ENCODE measurements at regions not wholly inside any gene's neighbourhood (a gene's known extent, or its start where the extent isn't known, plus 50 kb on each side); places are given as distances from the start of the nearest gene placed in this dataset.
A peak's percentile ranks its signal among the peaks of the same experiment; 100 is the strongest.

GRCh38 chr2:147468963-147469362 is 375.9 kb upstream of the ACVR2A start:
- no peak for DNase-seq (ENCODE audit: low spot score)

DNA sequence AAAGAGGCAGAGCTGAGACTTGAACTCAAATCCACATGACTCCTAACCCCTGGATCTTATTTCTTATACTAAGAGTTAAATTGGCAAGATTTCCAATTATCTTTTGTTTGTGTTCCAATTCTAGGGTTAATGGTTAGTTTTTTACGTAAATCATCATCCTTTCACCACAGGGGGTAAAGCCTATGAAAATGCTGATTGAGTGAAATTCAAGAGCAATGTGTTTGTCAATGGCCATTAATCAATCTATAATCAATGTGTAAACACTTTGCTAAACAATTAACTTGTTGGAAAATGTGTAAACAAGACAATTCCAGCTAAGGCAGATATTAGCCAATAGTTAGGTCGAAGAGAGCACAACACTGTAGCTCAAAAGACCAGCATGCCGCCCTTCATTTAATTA is 376.5 kb upstream of the ACVR2A start:
- no peak for DNase-seq (ENCODE audit: low spot score)

DNA sequence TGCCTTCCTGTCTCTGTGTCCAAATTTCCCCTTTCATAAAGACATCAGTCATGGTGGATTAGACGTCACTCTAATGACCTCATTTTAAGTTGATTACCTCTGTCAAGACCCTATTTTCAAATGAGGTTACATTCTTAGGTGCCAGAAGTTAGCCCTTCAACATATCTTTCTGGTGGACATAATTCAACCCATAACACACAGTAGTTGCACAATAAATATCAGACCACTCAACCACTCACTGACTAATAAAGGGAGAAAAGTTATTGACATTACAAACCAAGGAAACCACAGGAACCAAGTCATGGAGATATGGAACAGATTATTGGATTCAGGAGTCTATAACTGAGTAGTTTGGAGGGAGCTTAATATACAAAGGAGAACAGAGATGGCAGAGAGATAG is 377.4 kb upstream of the ACVR2A start:
- DNase-seq (ENCODE audit: low spot score) = no peak

DNA sequence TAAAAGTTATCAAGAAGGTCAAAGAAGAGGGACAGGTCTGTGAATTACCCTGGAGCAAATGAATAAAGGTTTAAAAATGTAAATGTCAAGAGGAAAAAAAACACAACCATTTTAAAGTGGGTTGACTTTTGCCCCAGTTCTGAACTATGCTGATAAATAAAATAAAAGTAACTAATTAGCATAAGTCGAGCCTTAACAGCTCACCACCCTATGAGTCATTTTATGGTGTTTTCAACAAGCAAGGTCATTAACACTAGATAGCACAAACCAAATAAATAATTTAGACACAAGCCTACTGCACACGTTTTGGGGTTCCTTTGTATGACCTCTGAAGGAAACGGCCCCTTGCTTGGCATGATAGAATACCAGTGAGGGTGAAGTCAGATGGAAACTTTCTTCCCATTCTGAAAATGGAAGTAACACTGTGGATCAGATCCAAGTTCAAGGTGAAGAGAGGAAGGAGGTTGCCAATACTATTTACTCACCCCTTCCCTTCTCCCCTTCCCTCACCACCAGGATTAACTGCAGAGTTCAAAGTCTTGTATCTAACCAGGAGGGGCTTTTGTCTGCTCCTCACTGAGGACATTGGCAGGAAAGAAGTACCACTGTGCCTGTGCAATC is 380.0 kb upstream of the ACVR2A start:
- DNase-seq (ENCODE audit: low spot score) = no peak

- DNase-seq (ENCODE audit: low spot score) = no peak
Observed at GRCh38 chr2:147463881-147464520, 380.8 kb upstream of the ACVR2A start.

- DNase-seq (ENCODE audit: low spot score) = peak; percentile 10
Observed at GRCh38 chr2:147460155-147460554, 384.7 kb upstream of the ACVR2A start.

GRCh38 chr2:147456779-147457178 is 388.1 kb upstream of the ACVR2A start:
- DNase-seq (ENCODE audit: low spot score) = no peak

DNA sequence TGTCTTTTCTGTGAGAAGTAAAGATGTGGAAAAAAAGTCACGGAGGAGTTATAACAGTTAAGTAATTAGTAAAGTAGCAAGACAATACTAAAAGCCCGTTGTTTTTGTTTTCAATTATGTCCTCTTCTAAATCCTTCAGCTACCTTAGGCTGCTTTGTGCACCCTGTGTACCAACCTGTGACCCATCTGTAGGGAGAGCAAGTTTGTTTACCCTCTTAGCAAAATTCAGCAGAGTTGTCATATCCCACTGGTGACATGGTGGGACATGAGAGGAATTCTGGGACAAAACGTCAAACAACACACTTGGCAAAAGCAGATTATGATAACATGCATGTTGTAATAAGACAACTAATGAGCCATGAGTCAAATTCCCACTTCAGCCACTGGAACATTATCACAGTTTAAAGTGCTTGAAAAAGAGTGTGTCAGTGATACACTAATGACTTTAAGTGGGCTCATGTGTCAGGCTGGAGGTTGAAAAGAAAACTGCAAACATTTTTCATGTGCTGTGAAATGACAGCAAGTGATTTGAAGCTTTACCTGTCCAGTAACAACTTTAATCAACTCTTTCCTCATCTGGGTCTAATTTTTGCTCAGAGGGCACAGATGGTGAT is 392.8 kb upstream of the ACVR2A start:
- no peak for DNase-seq (ENCODE audit: low spot score)

DNA sequence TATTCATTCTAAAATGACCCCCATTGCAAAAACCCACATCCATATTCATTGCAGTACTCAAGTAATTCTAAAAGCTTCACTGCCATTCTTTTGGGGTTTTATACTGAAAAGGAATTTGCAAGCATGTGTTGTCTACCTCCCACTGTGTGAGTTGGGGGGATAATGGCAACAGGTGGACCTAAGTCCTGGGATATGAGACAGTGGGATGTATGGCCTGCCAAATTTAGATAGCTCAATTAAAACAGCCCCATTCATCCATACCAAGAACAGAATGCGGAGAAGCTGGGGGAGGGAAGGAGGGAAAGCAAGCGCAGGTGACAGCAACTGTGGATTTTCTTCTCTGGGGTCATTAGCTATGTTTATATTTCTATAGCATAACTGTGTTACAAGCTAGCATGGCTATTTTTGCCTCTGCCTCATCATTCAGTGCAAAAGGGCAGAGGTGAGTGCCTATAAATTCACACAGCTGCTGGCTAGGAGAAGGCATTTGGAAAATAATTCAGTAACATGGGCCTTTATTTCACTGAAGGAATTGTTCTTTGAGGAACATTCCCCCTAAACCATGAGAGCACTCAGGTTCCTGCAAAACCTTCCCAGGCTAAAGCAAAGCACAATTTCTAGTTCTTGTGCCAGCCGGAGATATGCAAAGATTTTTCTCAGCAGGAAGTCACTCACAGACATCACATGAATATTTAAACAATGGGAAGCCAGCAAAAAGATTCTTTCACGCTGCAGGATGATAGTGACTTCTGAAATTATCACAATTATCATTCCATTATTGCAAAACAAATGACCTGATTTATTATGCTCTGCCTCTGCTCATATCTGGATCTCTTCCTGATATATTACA is 393.9 kb upstream of the ACVR2A start:
- DNase-seq (ENCODE audit: low spot score) = no peak

- DNase-seq (ENCODE audit: low spot score) = no peak
Observed at GRCh38 chr2:147449323-147449991, 395.4 kb upstream of the ACVR2A start.

DNA sequence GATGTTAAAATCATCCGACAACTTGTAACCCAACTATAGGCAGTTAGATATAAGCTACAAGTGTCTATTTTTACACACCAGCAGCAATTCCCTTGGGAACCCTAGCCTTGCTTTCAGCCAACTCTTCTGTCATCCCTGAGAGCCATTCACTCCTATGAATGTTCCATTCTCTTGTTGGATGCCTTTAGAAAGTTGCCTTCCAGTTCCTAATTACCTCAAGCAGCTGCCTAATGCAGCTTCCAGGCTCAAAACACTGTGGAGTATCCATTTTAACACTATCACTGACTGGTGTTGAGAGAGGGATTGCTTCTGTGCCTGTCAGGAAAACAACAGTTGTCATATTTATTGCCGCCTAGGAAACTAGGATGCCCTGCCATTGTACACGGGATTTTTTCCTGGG is 402.0 kb upstream of the ACVR2A start:
- DNase-seq (ENCODE audit: low spot score) = no peak

GRCh38 chr2:147441182-147441581 is 403.6 kb upstream of the ACVR2A start:
- DNase-seq (ENCODE audit: low spot score) = no peak

GRCh38 chr2:147440734-147441133 is 404.1 kb upstream of the ACVR2A start:
- DNase-seq (ENCODE audit: low spot score) = no peak

DNA sequence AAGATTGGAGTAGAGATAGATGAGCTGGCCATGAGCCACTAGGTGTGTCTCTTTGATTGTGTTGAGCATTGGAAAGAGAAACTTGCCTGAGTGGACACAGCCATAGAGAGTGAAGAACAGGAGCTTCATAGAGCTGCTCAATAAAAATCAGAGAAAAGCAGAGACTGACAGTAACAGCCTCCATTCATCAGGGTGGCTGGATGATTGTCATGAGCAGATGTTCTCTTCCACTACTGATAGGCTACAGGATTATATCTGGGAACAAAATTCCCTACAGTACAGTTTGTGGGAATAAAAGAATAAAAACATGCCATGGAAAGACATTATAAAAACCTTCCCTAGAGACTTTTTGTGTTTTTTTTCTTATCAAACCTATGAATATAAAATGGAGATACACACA is 404.8 kb upstream of the ACVR2A start:
- DNase-seq (ENCODE audit: low spot score) = no peak

DNA sequence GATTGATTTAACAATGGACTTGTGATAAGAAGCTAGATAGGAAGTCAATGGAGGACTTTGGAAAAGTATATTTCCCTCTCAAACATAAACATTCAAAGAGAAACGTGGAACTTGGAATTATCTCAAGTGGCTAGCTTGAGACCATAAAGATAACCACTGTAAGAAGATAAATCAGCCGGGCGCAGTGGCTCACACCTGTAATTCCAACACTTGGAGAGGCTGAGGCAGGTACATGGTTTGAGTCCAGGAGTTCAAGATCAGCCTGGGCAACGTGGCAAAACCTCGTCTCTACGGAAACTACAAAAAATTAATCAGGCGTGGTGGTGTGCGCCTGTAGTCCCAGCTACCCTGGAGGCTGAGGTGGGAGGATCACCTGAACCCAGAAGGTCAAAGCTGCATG is 405.9 kb upstream of the ACVR2A start:
- DNase-seq (ENCODE audit: low spot score) = no peak

DNA sequence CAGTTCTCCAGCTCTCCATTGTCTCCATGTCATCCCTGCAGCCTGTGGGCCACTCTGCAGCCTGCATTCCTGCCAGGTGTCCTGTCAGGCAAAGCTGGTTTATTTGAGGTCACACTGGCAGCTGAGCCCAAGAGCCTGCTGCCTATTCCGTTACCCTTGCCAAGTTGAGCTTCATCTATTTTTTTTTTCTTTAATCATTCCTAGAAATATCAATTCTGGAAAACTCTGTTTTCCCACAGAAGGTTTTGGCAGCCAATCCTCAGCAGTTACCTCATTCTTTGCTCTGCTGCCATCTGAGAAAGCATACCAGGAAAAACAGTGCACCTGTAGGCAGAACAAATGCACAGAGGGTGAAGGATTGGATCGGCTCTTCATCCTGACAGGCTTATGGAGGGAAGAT is 411.0 kb upstream of the ACVR2A start:
- no peak for DNase-seq (ENCODE audit: low spot score)

GRCh38 chr2:147430408-147430807 is 414.4 kb upstream of the ACVR2A start:
- no peak for DNase-seq (ENCODE audit: low spot score)

GRCh38 chr2:147428120-147428747 is 416.6 kb upstream of the ACVR2A start:
- no peak for DNase-seq (ENCODE audit: low spot score)

GRCh38 chr2:147425437-147426029 is 419.3 kb upstream of the ACVR2A start:
- DNase-seq (ENCODE audit: low spot score) = no peak

DNA sequence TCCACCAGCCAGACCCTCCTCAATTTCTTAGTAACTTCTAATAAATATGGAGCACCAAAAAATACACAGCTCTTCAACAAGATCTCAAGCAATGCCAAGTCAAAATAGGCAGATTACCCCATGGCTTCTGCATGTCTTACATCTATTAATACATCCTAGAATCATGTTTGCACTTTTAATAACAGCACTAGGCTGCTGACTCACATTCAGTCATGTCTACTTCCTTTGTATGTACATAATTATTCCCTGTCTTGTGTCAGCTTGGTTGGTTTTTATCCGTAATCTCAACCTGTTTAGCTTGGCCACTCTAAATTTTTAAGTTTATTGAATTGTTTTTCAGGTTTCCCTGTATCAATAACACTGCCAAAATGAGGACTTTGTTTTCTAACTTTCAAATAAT is 420.1 kb upstream of the ACVR2A start:
- no peak for DNase-seq (ENCODE audit: low spot score)

GRCh38 chr2:147420947-147421675 is 423.7 kb upstream of the ACVR2A start:
- DNase-seq (ENCODE audit: low spot score) = no peak

Data from kidney capillary endothelial cell (primary cell).